Tongue (tissue), 1 donor: ENCODE measurements at regions not wholly inside any gene's neighbourhood (a gene's known extent, or its start where the extent isn't known, plus 50 kb on each side); places are given as distances from the start of the nearest gene placed in this dataset.

Experiments used
- DNase-seq: peaks from one replicate; pipeline ENCODE4 v3.0.0-alpha.2; 2015

GRCh38 chr20:63127700-63128364, 88.1 kb downstream of the YTHDF1 start:
- no peak for DNase-seq

DNA sequence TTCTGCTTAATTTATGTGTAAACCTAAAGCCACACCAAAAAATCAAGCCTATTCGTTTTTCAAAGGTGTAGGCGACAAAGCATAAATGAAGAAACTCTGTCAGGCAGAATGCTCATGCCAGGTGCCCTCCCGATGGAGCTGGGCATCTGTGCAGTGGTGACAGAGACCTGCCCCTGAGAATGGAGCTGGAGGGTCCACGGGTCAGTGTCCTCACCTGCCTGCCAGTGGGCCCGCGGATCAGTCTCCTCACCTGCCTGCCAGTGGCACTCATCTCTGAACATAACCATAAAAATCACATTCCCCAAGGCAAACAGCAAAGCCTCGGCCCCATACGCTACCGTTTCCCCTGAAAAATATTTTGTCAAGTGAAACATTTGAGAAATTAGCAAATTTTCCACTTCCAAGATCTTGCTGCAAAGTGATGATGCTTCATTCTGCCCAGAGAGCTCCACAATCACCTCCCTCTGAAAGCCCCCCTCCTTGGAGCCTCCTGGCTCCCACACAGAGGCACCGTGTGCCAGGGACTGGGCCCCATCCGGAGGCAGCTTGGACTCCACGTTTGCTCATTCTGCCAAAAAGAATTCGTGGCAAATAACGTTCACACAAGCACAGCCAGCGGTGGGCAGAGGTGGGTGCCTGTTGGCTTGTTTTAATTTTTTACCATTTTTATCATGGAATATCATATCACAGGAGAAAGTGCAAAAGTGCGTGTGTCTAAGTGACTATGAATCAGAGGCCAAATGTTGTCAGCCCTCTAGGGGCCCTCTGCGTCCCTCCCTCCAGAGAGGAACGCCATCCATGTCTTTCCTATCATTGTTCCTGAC, 88.8 kb downstream of the YTHDF1 start:
- DNase-seq = no peak

GRCh38 chr20:63125838-63126601, 89.9 kb downstream of the YTHDF1 start:
- DNase-seq = no peak

DNA sequence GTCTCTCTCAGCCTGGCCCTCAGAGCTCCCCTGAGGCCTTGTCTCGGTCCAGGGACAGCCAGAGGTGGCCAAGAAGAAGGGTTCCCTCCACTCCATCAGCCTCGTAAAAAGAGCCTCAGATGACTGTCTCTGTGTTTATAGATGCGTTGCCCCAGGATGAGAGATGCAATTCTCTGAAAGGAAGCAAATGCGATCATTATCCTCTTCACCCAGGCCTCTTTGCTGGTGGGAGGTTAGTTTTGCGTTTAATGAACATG, 90.4 kb downstream of the YTHDF1 start:
- no peak for DNase-seq

DNA sequence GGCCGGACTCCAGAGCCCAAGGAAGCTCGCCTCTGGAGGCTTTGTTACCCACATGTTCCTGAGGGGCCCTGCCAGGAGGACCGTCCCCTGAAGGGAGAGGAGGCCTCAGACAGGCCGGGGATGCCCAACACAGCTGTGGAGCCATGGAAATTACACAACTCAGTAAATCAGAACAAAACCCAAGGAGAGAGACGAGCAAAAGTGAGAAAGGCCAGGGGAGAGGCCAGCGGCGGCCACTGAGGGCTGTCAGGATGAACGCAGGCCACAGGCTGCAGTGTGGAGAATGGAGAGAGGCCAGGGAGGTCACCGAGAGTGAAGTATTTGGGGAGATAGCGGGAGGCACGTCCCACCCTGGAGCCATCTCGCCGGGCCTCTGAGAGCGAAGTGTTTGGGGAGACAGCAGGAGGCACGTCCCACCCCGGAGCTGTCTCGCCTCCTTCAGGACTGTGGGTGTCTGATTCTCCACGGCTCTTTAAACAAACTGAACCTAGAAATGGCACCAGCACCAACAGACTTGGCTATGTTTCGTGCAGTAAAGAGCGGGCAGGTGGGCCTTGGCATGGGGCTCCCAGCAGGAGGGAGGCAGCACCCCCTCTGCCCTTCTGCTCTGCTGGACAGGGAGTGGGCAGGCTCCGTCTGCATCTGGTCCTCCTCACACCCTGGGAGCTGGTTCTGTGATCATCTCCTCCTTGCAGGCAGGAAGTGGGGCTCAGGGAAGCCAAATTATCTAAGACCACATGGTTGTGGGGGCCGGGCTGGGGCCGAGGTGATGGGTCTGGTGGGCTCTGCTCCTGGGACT, 91.0 kb downstream of the YTHDF1 start:
- no peak for DNase-seq

DNA sequence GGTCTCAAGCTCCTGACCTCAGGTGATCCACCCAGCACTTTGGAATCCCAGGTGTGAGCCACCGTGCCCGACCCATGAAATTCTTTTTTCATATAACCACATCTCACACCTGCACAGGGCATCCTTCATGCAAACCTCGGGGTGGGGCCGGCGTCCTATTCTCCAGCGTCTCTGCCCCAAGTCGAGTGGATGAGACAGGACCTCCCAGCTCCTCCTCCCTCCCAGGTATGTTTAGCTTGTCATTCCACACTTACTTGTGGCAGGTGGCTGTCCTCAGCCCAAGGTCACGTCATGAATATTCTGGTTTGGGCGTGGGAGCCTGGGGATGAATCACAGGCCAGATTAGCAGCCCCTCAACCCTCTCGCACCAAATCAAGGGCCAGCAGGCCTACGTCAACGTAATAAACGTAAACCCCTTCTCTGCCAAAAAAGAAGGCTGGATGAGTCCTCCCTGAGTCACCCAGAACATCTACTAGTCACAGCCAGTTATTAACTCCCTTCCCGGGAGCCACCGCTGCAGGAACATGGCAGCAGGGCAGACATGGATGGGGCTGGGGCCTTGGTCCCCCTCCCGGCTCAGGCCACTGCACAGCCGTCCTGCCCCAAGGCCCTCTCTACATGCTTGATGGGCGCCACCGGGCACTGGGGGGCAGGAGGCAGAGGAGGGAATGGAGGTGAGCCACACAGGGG, 91.7 kb downstream of the YTHDF1 start:
- DNase-seq = no peak

GRCh38 chr20:63123331-63123741, 92.6 kb downstream of the YTHDF1 start:
- no peak for DNase-seq

GRCh38 chr20:63122626-63123025, 93.3 kb downstream of the YTHDF1 start:
- no peak for DNase-seq

GRCh38 chr20:63121749-63122405, 94.1 kb downstream of the YTHDF1 start:
- no peak for DNase-seq

DNA sequence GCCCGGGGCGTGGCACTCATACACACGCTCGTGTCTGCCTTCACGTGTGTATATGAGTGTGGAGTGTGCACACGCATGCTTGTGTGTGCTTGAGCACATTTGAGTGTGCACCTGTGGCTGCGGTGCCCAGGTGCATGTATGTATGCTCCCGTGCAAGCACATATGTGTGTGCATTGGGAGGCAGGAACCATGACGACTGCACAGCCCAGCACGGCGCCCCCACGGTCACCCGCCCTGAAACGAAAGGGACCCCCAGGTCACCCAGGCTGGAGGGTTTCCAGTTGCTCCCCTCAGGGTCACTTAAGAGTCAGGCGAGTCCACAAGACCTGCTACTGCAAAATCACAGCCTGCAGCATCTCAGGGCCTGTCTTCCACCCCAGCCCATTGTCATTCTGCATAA, 94.7 kb downstream of the YTHDF1 start:
- no peak for DNase-seq

GRCh38 chr20:63120808-63121090, 95.2 kb downstream of the YTHDF1 start:
- DNase-seq = no peak

GRCh38 chr20:63119963-63120807, 95.7 kb downstream of the YTHDF1 start:
- no peak for DNase-seq

- DNase-seq = no peak
Measured at GRCh38 chr20:63119121-63119962, 96.6 kb downstream of the YTHDF1 start.

- no peak for DNase-seq
Measured at GRCh38 chr20:63118303-63119120, 97.4 kb downstream of the YTHDF1 start.

DNA sequence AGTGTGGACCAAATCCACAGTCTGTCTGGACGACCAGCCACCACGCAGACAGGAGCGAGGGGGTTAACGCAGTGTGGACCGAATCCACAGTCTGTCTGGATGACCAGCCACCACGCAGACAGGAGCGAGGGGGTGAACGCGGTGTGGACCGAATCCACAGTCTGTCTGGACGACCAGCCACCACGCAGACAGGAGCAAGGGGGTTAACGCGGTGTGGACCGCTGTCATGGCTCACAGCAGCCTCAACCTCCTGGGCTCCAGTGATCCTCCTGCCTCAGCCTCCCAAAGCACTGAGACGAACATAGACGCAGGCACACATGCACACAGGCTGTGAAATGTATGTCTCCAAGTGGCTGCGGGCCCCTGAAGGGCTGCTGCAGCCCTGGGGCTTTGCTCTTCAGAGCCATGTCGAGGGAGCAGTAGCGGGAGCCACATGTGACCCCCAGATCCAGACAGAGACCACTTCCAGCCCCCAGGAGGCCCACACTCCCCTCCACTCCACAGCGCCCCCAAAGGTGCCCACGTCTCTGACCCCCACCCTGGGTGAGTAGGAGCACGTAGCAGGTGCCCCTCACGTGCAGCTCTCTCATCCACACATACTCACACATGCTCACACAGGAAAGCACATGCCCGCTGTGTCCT, 98.1 kb downstream of the YTHDF1 start:
- DNase-seq = no peak

DNA sequence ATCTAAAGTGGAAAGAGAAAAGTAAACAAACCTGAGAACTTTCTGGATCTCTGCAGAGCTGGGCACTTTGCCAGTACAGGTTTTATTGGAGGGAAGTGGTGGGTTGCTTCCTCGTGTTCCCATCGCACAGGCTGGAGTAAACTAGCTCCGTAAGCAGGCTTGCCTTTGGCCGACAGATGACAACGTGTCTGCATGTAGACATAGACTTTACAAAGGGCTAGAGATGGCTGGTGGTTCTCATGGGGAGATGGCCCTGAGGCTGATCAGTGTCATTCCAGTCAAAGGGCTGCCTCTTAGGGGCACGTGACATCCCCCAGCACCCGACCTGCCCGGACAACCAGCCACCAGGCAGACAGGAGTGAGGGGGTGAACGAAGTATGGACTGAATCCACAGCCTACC, 98.8 kb downstream of the YTHDF1 start:
- DNase-seq = no peak

DNA sequence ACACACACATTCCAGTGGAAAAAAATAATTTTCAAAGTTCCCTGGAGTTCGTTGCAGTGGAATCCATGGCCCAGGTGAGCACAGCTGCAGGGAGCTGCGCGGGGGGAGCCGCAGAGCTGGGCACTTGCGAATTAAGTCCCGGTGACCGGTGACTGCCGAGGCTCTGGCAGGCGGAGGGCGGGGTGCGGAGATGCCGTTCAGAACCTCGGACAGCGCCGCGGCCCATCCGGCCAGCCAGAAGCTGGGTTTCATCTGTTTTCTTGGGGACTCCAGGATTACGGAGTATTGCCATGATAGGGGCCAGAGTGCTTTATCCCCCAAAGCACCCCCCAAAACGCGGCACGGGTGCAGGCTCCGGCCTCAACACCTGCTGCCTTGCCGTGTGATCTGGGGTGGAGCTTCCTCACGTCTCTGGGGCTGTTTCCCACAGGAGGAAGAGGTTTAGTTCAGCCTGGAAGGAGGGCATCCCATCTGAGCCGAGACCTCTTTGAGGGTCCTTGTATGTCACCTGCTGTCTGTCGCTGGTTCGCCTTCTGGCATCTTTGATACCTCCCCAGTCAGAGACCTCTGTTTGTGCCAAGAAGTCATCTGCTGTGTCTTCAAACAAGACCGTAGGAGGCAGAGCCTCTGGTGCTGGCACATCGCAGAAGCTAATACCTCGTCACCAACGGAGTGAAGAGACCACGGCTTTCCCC, 99.4 kb downstream of the YTHDF1 start:
- peak; percentile 67 for DNase-seq
